ENCODE measurements at regions not wholly inside any gene's neighbourhood (a gene's known extent, or its start where the extent isn't known, plus 50 kb on each side); places are given as distances from the start of the nearest gene placed in this dataset.
"Not testable (repeated sequence)": the region's sequence is repeated elsewhere in the genome, so short reads cannot be mapped to it uniquely, and the experiment has no call there.

DNA sequence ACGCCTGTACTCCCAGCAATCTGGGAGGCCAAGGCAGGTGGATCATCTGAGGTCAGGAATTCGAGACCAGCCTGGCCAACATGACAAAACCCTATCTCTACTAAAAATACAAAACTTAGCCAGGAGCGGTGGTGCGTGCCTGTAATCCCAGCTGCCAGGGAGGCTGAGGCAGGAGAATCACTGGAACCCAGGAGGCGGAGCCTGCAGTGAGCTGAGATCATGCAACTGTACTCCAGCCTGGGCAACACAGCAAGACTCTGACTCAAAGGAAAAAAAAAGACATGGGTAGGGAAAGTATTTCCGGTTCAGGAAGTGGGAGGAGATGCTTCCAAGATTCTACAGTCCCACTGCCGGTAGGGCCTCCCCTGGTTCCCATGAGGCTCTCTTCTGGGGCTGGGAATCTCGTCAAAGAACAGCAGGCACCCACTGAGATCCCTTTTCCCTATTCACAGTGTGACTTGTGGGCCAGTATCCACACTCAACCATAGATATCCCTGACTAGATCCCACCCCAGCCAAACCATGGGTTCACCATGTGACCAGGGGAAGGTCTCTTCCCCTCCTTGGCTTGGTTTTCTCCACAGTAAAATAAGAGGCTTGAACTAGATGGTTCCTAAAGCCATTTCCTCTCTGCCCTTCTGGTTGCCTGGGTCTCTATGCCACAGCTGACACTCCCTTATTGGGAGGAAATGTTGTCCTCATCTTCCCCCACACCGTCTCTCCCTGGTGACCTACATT lies 443.3 kb downstream of the BUD13 start:
- no peak for DNase-seq

DNA sequence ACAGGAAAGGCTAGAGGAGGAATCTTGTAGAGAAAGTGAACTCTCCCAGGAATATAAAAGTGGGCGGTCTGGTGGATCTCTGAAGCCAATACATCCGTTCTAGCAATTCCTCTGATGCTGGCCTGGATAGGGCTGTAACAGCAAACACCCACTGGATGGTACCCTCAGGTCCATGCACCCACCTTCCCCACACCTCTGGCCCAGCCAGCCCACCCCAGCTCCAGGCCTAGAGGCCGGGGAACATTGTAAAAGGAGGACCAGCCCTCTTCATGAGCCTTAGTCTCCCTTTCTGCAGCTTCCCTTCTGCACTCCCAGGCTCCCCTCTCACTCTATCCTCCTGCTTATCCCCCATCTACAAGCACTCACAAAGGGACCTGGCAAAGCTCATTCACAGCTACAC lies 443.9 kb downstream of the BUD13 start:
- no peak for DNase-seq

DNA sequence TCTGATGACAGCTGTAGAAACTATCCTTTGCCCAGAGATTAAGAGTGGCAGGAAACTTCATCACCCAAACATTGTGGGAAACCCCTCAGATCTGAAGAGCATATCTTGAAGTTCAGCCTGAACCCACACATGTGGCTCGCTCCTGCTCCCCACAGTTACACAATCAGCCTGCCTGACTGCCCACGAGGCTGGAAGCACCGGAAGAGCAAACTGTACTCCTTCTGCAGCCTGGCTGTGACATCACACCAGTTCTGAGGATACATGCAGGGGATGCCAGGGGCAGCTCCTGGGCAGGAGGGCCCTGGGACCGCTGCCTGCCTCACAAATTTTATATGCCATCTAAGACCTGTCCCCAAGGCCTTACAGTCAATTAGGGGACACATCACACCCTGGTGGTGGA lies 444.4 kb downstream of the BUD13 start:
- DNase-seq: no peak

DNA sequence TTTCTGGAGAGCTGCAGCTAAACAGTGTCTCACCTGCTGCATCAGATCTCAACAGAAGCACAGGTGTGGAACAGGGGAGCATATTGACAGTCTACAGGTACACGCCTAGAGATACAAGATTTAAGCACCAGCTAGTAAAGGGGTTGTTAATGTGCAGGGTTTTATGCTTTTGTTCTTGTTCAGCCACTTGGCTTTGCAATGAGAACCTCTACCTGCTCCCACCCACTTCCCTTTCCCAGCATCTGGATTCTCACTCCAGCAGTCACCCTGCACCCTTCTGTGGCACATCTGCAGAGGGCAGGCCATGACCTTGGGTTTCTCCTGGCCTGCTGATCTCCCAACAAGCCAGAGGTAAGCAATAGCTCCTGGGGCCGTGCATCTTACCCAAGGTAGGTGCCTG lies 446.6 kb downstream of the BUD13 start:
- DNase-seq: no peak

DNA sequence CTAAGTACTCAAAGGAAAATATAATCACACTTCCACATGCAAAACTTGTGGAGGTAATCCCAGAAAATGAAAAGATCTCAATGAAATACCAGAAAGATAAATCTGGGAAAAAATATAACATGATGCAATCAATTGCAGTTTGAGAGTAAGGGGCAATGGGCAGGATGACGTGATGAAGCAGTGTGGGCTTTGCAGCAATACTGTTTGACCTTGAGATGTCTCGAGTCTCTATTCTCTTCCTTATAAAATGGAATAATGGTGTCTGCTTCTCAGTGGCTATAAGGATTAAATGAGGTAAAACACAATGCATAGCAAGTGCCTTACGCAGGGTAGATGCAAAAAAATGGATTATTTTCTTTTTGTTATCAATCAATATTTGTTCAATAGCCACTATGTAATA lies 447.5 kb downstream of the BUD13 start:
- DNase-seq: no peak

DNA sequence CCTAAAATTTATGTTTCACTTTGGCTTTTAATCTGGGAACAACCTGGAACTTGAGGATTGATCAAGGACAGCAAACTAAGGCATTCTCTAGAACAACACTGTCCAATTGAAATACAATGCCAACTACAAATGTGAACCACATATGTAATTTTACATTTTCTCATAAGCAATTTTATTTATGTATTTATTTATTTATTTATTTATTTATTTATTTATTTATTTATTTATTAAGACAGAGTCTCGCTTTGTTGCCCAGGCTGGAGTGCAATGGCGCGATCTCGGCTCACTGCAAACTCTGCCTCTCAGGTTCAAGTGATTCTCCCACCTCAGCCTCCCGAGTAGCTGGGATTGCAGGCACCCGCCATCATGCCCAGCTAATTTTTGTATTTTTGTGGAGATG lies 448.7 kb downstream of the BUD13 start:
- not testable (repeated sequence) for DNase-seq

DNA sequence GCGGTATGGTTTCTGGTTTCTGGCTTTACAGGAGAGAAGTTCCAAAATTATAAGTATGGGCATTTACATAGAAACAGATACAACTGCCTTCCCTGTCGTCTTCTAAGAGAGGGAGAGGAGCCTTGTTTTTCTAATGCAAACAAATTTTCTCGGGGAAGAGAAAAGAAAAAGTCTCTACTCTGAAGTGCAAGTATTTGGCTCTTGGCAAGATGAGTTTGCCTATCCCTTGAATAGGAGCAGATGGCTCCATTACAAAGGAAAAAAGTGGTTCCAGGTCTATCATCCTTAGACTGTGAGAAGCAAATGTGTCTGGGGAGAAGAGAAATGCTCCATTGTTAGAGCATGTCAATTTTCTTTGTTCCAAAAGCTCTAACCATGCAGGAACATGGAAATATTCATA lies 455.6 kb downstream of the BUD13 start:
- DNase-seq: no peak

DNA sequence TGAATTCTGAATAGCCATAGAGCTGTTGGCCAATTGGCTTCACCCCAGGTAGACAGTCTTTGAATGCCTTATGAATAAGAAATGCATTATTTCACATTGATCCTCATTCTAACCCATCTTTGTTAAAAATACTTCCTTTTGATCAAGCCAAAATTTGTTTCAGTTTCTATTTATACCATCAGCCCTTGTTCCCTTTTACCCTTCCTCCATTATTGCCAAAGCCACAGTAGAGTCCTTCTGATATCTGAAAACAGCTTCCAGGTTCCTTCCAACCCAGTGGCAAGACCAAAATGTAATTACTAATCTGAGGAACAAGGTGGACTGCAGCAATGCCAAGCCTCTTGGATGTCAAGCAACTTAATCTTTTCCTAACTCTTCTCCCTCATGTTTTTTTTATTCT lies 458.8 kb downstream of the BUD13 start:
- no peak for DNase-seq

DNA sequence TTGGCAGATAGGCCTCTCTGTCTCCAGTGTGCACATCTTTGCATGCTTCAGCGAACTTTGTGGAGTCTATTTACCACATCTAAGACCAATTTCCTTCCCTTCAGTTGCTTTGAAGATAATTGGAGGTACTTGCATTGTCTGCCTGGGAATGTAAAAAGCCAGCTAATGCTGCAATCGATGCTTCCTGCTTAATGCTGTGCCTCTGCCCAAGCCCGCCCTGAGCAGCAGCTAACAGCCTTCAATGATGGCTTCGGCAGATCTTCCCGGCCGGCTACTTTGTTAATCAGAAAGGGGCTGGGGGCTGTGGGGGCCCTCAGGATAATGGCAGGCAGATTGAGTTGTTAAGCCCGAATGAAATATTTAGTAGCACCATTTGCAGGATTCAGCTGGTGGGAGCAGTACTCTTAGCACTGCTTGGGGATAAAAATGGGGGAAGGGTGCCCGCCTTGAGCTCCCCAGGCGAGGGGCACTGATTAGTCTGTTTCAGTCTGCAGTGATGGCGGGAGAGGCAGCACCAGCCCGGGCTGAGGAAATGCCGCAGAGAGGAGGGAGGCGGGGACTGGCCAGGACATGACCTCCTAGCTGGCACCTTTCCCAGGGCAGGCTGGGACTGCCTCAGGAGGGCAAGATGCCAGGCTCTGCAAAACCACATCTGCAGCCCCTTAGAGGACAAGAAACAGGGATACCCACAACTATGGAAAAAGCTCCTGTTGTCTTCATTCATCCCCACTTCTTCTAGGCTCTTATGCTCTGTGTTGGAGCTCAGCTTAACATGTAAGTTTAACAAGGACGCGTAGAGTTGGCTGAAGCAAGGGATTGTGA lies 460.0 kb downstream of the BUD13 start:
- peak; percentile 74 for DNase-seq

DNA sequence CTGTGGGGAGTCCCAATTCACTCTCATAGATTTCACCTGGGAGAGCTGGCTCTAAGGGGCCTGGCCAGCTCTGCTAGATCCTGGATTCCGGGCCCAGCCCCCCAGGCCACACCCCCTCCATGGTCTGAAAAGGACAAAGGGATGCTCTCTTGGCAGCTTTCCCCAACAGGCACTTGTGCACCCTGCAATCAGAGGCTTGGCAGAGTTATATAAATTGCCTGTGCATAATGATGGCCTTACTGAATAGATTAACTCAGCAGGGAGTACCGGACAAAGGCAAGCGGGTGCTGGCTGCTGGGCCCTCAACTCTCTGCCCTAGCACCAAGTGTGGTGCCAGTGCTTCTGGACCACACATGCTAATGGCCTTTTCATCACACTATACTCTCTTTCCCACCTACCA lies 461.6 kb downstream of the BUD13 start:
- DNase-seq: no peak

DNA sequence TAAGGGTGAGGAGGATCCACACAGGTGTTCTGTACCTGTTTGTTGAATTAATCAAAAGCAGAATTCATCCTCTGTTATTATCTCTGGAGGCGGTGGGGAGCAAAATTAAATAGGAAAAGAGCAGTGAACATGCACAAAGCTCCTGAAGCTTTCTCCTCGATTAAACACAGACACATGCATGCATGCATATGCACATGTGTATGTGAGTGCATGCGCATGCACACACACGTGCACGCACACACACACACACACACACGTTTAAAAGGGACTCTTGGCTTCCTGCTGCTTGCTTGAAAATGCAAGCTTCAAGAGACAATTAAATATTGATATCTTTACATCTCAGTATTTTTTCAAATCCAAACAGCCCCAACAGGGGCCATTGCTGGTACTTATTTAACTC lies 462.1 kb downstream of the BUD13 start:
- DNase-seq: no peak

DNA sequence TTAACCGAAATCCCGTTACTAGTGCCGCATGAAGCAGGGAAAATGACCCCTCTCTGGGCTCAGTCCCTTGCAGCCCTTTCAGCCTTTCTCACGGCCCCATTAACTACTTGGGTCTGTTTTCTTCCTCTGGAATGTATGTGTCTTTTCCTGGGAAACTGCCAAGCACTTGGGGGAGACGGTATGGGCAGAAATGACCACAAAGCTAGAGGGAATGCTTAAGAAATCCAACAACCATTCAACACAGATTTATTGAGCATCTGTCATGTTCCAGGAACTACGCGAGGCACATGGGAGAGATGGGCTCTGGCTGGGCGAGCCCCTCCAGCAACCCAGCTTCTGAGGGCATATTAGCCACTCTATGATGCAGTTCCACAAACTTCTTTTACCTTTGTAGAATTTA lies 462.6 kb downstream of the BUD13 start:
- no peak for DNase-seq

DNA sequence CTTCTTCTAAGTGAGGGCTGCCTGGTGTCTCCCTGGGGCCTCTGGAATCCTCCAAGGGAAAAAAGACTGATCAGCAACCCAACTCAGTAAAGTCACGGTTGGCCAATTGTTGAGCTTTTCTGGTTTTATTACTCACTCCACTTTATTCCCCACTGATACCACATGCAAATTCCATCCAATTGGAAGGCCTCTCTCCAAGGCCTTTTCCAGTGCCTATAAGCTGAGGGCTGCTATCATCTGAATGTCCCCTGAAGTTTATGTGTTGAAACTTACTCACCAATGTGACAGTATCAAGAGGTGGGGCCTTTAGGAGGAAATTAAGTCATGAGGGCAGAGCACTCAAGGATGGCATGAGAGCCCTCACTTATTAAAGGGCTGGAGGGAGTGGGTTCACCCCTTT lies 463.3 kb downstream of the BUD13 start:
- no peak for DNase-seq

DNA sequence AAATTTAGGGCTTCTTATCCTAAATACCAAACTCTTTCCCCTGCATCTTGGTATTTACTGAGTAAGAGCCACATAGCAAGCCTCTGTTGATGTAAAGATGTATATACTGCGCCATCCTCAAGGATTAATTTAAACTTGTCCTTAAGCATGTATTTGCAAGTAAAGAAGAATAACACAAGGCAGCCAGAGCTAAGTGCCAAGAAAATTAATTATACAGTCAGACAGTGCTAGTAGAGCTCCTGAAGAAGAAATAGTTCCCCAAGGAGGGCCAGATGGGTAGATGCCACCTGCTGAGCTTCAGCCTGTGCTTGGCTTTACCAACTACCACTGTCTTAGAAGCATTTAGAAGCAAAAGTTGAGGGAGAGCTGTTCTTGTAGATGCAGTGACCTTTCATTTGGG lies 470.0 kb downstream of the BUD13 start:
- no peak for DNase-seq

DNA sequence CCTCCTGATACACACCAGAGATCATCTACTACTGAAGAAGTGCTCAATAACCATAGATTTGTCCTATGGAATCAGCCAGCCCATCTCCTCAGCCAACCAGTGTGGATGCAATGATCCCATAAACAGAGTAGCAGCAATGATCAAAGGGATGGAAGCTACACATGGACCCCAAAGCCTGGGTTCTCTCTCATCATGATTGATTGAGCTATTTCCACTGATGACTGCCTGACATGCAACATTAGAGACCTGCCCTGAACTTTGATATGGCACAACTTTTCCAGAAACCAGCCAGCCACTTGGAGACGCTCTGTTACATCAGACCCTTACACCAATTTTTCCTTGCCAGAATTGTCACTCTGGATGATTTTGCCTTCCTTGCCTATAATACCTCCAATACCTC lies 471.6 kb downstream of the BUD13 start:
- DNase-seq: no peak

DNA sequence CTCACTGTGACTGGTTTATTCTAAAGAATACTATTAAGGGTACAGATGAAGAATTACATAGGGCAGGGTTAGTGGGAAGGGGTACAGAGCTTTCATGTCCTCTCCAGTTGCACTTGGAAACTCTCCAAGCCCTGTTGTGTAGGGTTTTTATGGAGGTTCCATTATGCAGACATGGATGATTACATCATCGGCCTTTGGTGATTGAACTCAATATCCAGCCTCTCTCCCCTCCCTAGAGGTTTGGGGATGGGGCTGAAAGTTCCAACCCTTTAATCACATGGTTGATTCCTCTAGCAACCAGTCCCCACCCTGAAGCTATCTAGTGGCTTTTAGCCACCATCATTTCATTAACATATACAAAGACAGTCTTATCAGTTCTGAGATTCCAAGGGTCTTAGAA lies 472.6 kb downstream of the BUD13 start:
- no peak for DNase-seq

DNA sequence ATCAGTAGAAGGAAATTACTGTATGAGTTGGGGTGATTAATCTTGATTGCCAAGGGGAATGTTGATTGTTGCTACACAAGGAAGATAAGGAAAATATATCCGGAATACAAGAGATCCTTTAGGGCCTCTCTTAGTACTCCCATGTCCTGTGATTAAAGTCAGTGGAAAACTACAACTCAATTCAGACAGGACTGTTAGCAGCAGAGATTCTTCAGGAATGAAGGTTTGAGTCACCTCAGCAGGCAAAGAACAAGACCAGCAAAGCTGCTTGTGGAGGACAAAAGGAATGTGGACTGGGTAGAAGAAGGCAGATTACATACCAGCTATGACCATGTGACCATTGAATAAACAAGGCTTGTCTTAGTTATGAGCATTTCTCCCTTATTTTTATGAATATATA lies 478.2 kb downstream of the BUD13 start:
- no peak for DNase-seq

DNA sequence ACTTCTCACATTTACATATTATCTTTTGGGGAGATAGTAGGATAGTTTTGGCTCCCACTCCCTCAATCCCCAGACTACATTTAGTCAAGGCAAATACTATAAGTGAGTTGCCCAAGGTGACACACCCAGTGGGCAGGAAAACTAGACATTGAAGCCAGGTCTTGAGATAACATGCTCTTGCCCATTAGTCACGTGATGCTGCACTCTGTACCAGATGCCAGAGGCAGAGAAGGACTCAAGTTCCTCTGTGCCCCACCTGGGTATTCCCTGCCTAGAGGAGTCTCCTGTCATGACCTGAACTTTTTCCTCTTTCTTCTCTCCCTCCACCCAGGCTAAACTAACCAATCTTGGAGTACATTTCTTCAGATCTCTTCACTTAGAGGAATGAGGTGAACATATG lies 484.9 kb downstream of the BUD13 start:
- no peak for DNase-seq

DNA sequence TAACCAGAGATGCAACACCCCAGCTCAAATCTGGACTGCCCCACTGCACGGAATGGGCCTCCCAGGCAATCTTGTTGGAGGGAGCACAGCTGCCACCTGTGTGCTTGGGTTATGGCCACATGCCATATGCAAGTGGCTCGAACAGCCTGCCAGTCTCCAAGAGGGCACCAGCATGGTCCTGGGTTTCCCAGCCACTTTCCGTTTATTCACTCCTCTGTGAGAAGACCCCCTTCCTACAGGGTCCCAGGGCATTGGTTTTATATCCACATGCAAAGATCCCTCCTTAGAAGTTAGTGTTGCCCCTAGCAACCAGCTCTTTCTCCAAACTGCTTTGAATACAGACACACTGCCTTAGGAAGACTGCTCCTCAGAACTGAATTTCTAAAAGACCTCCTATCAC lies 487.8 kb downstream of the BUD13 start:
- no peak for DNase-seq

DNA sequence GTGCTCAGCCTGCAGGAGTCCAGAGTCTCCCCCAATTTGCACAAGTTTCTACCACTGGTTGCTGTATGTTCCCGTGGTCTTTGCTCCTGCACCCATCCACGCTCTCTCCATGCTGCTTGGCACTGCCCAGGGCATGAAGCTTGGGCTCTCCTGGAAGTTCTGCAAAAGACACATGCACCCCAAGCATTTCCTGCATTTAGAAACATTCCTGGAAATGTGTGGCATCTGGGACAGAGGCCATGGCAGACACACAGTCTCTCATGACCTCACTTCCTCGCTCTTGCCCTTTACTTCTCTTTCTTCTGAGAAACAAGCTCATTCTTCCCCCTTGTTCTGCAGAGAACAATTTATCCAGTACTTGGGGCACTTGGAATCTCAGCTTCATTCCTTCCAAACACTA lies 489.5 kb downstream of the BUD13 start:
- no peak for DNase-seq

DNA sequence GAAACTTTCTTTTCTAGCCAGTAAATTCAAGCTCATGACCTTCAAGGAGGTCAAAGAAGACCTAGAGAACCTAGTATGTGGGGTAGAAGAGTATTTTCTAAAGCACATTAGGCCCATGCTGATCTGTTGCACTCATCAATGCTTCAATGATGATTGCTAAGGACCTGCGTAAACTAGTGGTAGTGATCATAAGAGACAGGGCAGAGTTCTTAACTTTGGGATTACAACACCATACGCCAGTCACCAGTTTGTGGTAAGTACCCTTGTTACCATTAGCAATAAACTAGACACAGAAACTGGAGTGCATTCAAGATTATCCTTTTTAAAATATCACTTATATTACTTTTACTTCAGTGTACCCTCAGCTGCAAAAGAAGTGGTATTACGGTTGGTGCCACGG lies 490.3 kb downstream of the BUD13 start:
- no peak for DNase-seq

DNA sequence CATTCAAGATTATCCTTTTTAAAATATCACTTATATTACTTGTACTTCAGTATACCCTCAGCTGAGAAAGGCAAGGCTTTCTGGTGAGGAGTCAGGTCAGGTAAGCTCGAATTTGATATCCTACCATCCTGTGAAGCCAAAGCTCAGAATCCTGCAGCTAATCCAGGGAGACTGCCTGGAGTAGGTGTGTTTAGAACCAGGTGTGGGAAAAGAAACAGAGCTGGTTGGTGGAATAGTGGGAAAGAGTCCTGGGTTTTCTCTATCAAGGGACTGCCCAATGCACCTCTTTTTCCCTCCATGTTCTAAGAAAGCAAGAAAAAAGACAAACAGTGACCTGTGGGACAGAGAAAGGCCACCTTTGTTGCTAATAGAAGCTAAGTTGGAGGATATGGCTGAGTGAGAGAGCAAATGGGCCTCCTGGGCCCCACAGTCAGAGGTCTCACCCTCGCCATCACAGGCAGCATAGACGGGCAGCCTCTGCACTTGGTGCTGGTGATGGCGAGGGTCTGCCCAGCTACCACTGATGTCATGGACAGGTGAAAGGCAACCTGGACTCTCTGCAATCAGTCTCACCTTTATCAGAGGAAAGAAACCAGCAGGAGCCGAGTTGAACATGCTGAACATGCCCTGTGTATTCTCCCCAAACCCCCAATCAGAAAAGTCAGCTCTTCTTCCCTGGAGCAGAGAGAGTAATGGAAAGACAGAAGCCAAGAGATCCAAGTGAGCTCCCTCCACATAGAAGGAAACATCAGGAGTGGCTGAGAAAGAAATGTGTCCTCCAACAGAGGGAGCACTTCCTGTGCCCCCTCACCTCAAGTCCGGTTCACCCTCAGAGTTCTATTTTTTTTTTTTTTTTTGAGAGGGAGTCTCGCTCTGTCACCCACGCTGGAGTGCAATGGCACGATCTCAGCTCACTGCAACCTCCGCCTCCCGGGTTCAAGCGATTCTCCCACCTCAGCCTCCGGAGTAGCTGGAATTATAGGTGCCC lies 491.3 kb downstream of the BUD13 start:
- DNase-seq: no peak

DNA sequence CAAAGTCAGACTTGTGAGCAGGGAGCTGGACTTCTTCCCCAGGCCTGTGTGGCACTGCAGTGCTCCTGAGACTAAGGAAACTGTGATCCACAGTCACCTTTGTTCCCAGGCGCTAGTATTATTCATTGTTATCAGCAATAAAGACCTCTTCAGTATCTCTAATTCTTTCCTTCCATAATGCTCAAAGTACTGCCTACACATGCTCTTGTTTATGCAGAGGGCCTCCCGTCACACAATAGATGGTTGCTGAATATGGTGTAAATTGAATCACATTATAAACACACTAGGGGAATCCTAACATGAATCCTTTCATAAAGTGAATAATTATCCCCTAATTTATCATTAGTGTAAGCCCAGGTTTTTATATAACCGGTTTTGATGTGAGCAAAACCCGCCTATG lies 493.3 kb downstream of the BUD13 start:
- no peak for DNase-seq
